ENCODE measurements at regions not wholly inside any gene's neighbourhood (a gene's known extent, or its start where the extent isn't known, plus 50 kb on each side); places are given as distances from the start of the nearest gene placed in this dataset.

GRCh38 chr15:93649691-93650235 is 560.8 kb upstream of the RGMA start:
- TF ChIP-seq ZFX (IDR thresholded peaks at IDR 0.05) = no peak
- TF ChIP-seq, protein P1, sequence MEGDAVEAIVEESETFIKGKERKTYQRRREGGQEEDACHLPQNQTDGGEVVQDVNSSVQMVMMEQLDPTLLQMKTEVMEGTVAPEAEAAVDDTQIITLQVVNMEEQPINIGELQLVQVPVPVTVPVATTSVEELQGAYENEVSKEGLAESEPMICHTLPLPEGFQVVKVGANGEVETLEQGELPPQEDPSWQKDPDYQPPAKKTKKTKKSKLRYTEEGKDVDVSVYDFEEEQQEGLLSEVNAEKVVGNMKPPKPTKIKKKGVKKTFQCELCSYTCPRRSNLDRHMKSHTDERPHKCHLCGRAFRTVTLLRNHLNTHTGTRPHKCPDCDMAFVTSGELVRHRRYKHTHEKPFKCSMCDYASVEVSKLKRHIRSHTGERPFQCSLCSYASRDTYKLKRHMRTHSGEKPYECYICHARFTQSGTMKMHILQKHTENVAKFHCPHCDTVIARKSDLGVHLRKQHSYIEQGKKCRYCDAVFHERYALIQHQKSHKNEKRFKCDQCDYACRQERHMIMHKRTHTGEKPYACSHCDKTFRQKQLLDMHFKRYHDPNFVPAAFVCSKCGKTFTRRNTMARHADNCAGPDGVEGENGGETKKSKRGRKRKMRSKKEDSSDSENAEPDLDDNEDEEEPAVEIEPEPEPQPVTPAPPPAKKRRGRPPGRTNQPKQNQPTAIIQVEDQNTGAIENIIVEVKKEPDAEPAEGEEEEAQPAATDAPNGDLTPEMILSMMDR (conservative IDR thresholded peaks at IDR 0.05) = no peak
- H3K27ac ChIP-seq = no peak overlapping the region

DNA sequence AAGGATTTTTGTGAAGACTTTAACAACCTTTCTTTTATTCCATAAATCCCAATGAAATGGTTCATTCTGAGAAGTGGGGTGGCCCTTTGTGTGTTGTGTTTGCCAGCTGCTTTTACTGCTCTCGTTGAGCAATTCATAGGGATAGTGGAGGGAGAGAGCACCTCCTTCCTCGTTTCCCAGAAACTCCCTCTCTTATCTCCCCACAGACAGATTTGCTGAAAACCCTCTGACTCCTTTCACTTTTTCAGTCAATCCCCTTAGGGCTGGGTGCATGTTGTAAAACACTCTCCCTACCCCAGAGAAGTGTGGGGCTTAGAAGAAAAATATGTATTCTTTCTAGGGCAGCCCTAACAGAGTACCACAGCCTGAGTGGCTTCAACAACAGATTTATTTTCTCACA is 557.2 kb upstream of the RGMA start:
- H3K27ac ChIP-seq = no peak overlapping the region
- TF ChIP-seq, protein P1 (conservative IDR thresholded peaks at IDR 0.05) = no peak
- no peak for TF ChIP-seq ZFX (IDR thresholded peaks at IDR 0.05)

- TF ChIP-seq ZFX (IDR thresholded peaks at IDR 0.05) = no peak
- TF ChIP-seq, protein P1 (conservative IDR thresholded peaks at IDR 0.05) = no peak
- no peak overlapping the region for H3K27ac ChIP-seq
These were observed 556.6 kb upstream of the RGMA start for GRCh38 chr15:93645594-93645993.

- no peak for TF ChIP-seq ZFX (IDR thresholded peaks at IDR 0.05)
- TF ChIP-seq, protein P1 (conservative IDR thresholded peaks at IDR 0.05) = no peak
- H3K27ac ChIP-seq = no peak overlapping the region
These were observed 555.6 kb upstream of the RGMA start for GRCh38 chr15:93644595-93644994.

DNA sequence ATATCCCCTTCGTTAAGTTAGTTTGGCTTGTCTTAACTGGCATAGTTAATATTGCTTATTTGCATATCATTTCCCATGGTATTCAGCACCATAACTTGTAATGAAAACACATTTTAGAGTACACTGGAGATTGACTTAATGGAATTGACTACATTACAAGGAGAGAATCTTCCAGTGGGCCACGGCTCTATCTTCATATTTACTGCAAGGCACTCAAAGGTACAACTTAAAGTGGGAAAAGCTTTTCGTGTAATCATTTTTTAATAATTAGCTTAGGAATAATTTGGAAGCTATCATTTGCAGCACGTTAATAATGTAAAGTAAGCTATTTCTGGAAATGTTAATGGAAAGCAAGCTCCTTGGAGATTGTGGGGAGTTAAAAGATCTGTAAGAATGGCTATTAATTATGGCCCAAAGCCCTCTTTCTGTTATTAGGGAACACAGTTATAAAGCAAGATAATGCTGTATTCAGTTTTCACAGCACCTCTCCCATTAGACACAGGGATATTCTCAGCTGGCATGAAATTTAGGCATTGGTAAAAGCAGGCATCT is 551.5 kb upstream of the RGMA start:
- TF ChIP-seq, protein P1 (conservative IDR thresholded peaks at IDR 0.05) = no peak
- TF ChIP-seq ZFX (IDR thresholded peaks at IDR 0.05) = no peak

DNA sequence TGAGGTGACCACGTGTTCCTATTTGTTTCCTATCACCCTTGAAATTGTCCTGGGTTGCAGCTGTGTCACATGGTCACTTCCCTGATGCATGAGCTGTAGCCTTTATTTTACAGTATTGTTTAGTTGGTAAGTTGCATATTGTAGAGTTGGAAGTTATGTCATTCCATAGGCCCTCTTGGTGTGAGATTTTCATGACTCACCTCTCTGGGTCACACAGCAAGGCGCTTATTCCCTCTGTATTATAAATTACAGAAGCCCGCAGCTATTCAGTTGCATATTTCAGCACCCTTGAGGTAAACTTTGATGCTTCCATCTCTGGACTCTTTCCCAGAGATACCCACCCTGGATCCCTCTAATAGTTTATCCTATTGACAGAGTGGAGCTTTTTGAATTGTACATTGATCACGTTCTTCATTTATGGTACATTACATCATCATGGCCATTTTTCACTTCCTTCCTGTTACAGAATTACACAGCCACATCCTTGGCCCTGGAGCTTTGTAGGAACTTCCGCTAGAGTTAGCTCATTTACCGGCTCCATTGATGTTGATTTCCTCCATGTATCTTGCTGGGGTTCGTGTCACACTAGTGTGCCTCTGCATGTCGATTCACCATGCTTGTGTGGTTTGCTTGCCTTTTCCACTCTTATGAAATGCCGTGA is 543.1 kb upstream of the RGMA start:
- TF ChIP-seq, protein P1 (conservative IDR thresholded peaks at IDR 0.05) = no peak
- no peak for TF ChIP-seq ZFX (IDR thresholded peaks at IDR 0.05)
- no peak overlapping the region for H3K27ac ChIP-seq

More for the DNA sequence above, 551.5 kb upstream of the RGMA start:
- no peak overlapping the region for H3K27ac ChIP-seq

- TF ChIP-seq, protein P1 (conservative IDR thresholded peaks at IDR 0.05) = no peak
- no peak for TF ChIP-seq ZFX (IDR thresholded peaks at IDR 0.05)
- H3K27ac ChIP-seq = no peak overlapping the region
These were observed 530.6 kb upstream of the RGMA start for GRCh38 chr15:93619597-93619996.

Measured in C4-2B (cell line).